ENCODE measurements at regions not wholly inside any gene's neighbourhood (a gene's known extent, or its start where the extent isn't known, plus 50 kb on each side); places are given as distances from the start of the nearest gene placed in this dataset.

DNA sequence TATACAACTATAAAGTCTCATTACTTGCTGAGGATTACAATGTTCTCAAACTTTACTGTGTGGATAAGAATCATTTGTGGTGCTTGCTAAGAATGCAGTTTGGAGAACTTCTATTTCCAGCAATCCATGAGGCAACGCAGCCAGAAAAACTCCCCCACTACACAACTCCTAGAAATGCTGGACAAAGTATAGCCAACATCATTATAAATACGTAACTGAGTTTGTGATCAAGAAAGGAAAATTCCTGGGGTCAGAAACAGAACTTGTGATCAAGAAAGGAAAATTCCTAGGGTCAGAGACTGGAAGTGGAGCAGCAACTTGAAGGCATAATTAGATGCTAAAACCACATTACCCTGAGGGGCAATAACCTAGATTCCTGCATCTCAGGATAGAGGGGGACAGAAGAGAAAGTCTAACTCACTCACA lies 81.1 kb downstream of the MAT2B start:
- no peaks in the 10 kb centered on the region for H3K36me3 ChIP-seq (ENCODE audit: insufficient read depth, low read length)
- H3K4me1 ChIP-seq (ENCODE audit: insufficient read depth, low read length) = peaks cover 9% of the 10 kb centered on the region
- no peak overlapping the region for H3K4me2 ChIP-seq (ENCODE audit: insufficient read depth, low read length)
- no peaks in the 10 kb centered on the region for H3K27me3 ChIP-seq (ENCODE audit: insufficient read depth, low read length)
- no peaks in the 10 kb centered on the region for H4K20me1 ChIP-seq (ENCODE audit: insufficient read depth, low read length)
- TF ChIP-seq, protein P1, sequence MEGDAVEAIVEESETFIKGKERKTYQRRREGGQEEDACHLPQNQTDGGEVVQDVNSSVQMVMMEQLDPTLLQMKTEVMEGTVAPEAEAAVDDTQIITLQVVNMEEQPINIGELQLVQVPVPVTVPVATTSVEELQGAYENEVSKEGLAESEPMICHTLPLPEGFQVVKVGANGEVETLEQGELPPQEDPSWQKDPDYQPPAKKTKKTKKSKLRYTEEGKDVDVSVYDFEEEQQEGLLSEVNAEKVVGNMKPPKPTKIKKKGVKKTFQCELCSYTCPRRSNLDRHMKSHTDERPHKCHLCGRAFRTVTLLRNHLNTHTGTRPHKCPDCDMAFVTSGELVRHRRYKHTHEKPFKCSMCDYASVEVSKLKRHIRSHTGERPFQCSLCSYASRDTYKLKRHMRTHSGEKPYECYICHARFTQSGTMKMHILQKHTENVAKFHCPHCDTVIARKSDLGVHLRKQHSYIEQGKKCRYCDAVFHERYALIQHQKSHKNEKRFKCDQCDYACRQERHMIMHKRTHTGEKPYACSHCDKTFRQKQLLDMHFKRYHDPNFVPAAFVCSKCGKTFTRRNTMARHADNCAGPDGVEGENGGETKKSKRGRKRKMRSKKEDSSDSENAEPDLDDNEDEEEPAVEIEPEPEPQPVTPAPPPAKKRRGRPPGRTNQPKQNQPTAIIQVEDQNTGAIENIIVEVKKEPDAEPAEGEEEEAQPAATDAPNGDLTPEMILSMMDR (IDR thresholded peaks at IDR 0.05; ENCODE audit: extremely low read depth, low read depth, low read length) = no peak
- no peaks in the 10 kb centered on the region for H3K9me3 ChIP-seq (ENCODE audit: low read depth, low read length)
- DNase-seq (ENCODE audit: insufficient read length, low spot score, missing footprints) = no peak
- H3K4me3 ChIP-seq (ENCODE audit: insufficient read depth, low read length) = no peak overlapping the region
- H3K27ac ChIP-seq (ENCODE audit: low read depth, low read length) = peak overlapping the region; percentile 12
- no peak overlapping the region for H2AFZ ChIP-seq (ENCODE audit: low read length)
- H3K79me2 ChIP-seq (ENCODE audit: insufficient read depth, low read length) = no peaks in the 10 kb centered on the region

GRCh38 chr5:163594951-163595350 lies 89.5 kb downstream of the MAT2B start:
- TF ChIP-seq, protein P1 (IDR thresholded peaks at IDR 0.05; ENCODE audit: extremely low read depth, low read depth, low read length) = no peak
- Histone ChIP-seq H3K9me3 (ENCODE audit: low read depth, low read length) (no peaks in the 10 kb centered on the region), H3K4me3 (ENCODE audit: insufficient read depth, low read length) (no peak overlapping the region), H3K4me2 (ENCODE audit: insufficient read depth, low read length) (no peak overlapping the region), H4K20me1 (ENCODE audit: insufficient read depth, low read length) (no peaks in the 10 kb centered on the region), H3K4me1 (ENCODE audit: insufficient read depth, low read length) (no peaks in the 10 kb centered on the region), H3K79me2 (ENCODE audit: insufficient read depth, low read length) (no peaks in the 10 kb centered on the region), H2AFZ (ENCODE audit: low read length) (no peak overlapping the region), H3K27me3 (ENCODE audit: insufficient read depth, low read length) (no peaks in the 10 kb centered on the region), H3K27ac (ENCODE audit: low read depth, low read length) (no peak overlapping the region), H3K36me3 (ENCODE audit: insufficient read depth, low read length) (no peaks in the 10 kb centered on the region)
- no peak for DNase-seq (ENCODE audit: insufficient read length, low spot score, missing footprints)

DNA sequence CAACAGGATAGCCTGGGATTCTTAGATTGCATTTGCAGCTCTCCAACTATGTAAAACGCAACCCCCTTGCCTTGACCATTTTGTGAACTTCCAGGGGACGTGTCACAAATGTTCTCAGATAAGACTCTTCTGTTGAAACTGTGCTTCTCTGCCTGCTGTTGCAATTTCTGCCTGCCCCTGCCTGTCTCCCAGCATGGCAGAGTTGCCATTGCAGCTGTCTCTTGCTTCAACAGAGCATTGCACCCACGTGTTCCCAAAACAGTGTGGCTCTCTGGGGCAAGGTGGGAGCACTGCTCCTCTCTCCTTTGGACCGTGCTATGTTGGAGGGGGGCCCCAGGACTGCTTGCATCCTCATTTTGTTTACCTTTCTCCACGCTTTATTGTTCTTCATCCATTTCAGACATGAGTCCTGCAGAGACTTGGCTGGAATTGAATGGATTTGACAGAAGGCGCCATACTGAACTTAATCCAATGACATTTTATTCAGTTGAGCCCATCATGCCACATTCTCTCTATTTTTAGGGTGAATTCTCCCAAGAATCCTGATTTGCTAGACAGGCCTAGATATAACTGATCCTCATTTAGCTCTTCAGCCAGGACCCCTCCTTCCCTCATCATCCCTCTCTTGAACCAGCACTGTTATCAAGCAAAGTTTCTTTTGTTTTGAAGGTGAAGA lies 90.7 kb downstream of the MAT2B start:
- TF ChIP-seq, protein P1 (IDR thresholded peaks at IDR 0.05; ENCODE audit: extremely low read depth, low read depth, low read length) = no peak
- H3K36me3 ChIP-seq (ENCODE audit: insufficient read depth, low read length) = no peaks in the 10 kb centered on the region
- H3K27ac ChIP-seq (ENCODE audit: low read depth, low read length) = no peak overlapping the region

GRCh38 chr5:163596608-163597315 lies 91.3 kb downstream of the MAT2B start:
- Histone ChIP-seq H3K79me2 (ENCODE audit: insufficient read depth, low read length) (no peaks in the 10 kb centered on the region), H3K9me3 (ENCODE audit: low read depth, low read length) (no peaks in the 10 kb centered on the region), H4K20me1 (ENCODE audit: insufficient read depth, low read length) (no peaks in the 10 kb centered on the region), H3K4me3 (ENCODE audit: insufficient read depth, low read length) (no peak overlapping the region), H3K4me2 (ENCODE audit: insufficient read depth, low read length) (no peak overlapping the region), H3K27ac (ENCODE audit: low read depth, low read length) (no peak overlapping the region), H2AFZ (ENCODE audit: low read length) (no peak overlapping the region), H3K4me1 (ENCODE audit: insufficient read depth, low read length) (no peaks in the 10 kb centered on the region), H3K36me3 (ENCODE audit: insufficient read depth, low read length) (no peaks in the 10 kb centered on the region), H3K27me3 (ENCODE audit: insufficient read depth, low read length) (no peaks in the 10 kb centered on the region)
- TF ChIP-seq, protein P1 (IDR thresholded peaks at IDR 0.05; ENCODE audit: extremely low read depth, low read depth, low read length) = no peak
- no peak for DNase-seq (ENCODE audit: insufficient read length, low spot score, missing footprints)

More for the DNA sequence above, 90.7 kb downstream of the MAT2B start:
- Histone ChIP-seq H4K20me1 (ENCODE audit: insufficient read depth, low read length) (no peaks in the 10 kb centered on the region), H3K4me3 (ENCODE audit: insufficient read depth, low read length) (no peak overlapping the region), H3K4me2 (ENCODE audit: insufficient read depth, low read length) (no peak overlapping the region), H3K79me2 (ENCODE audit: insufficient read depth, low read length) (no peaks in the 10 kb centered on the region), H3K9me3 (ENCODE audit: low read depth, low read length) (no peaks in the 10 kb centered on the region), H3K27me3 (ENCODE audit: insufficient read depth, low read length) (no peaks in the 10 kb centered on the region), H2AFZ (ENCODE audit: low read length) (no peak overlapping the region), H3K4me1 (ENCODE audit: insufficient read depth, low read length) (no peaks in the 10 kb centered on the region)
- DNase-seq (ENCODE audit: insufficient read length, low spot score, missing footprints) = no peak
